Astrocyte (in vitro differentiated cells and primary cell): ENCODE measurements at regions not wholly inside any gene's neighbourhood (a gene's known extent, or its start where the extent isn't known, plus 50 kb on each side); places are given as distances from the start of the nearest gene placed in this dataset.

Experiments
- DNase-seq: peaks from one replicate; pipeline ENCODE4 v3.0.0-alpha.2; 2010; ENCODE audit warnings: low read depth
- FAIRE-seq: peaks from 2 replicates; lab custom pipeline; 2011; peaks lifted over from hg19 to GRCh38; lab: Jason Lieb, UNC
- H2AFZ ChIP-seq: 2 replicates; pipeline ENCODE4 v1.6.0; 2012; ENCODE audit warnings: low read depth, low read length, inconsistent platforms
- H3K27ac ChIP-seq: 2 replicates; pipeline ENCODE4 v1.5.1; 2011; ENCODE audit warnings: low read depth, low read length, inconsistent platforms
- H3K27me3 ChIP-seq: 2 replicates; pipeline ENCODE4 v1.6.0; 2011; ENCODE audit warnings: low read length, inconsistent platforms; ENCODE audit not compliant: insufficient read depth
- H3K36me3 ChIP-seq: 2 replicates; pipeline ENCODE4 v1.5.1; 2011; ENCODE audit warnings: low read length, inconsistent platforms; ENCODE audit not compliant: insufficient read depth
- H3K4me1 ChIP-seq: 2 replicates; pipeline ENCODE4 v1.5.1; 2011; ENCODE audit warnings: low read length, inconsistent platforms; ENCODE audit not compliant: insufficient read depth
- H3K4me2 ChIP-seq: 2 replicates; pipeline ENCODE4 v1.6.0; 2012; ENCODE audit warnings: low read length, inconsistent platforms
- H3K4me3 ChIP-seq: 2 replicates; pipeline ENCODE4 v1.5.1; 2011; ENCODE audit warnings: low read depth, mild to moderate bottlenecking, low read length, inconsistent platforms; ENCODE audit not compliant: insufficient read depth
- H3K79me2 ChIP-seq: 2 replicates; pipeline ENCODE4 v1.6.0; 2012; ENCODE audit warnings: mild to moderate bottlenecking, low read length, inconsistent platforms; ENCODE audit not compliant: insufficient read depth
- H3K9ac ChIP-seq: 2 replicates; pipeline ENCODE4 v1.6.0; 2012; ENCODE audit warnings: mild to moderate bottlenecking, low read length, inconsistent platforms
- H3K9me3 ChIP-seq: 2 replicates; pipeline ENCODE4 v1.5.1; 2012; ENCODE audit warnings: low read depth, mild to moderate bottlenecking, low read length, inconsistent platforms; ENCODE audit not compliant: insufficient read depth
- H4K20me1 ChIP-seq: 2 replicates; pipeline ENCODE4 v1.6.0; 2012; ENCODE audit warnings: low read length, inconsistent platforms; ENCODE audit not compliant: insufficient read depth
- H3K27ac Mint-ChIP-seq: one replicate; pipeline ENCODE4 v1.8.0; 2021; ENCODE audit warnings: mild to moderate bottlenecking, mixed read lengths; ENCODE audit not compliant: unreplicated experiment
- H3K27me3 Mint-ChIP-seq: one replicate; pipeline ENCODE4 v1.8.0; 2021; ENCODE audit warnings: low read depth, mixed read lengths; ENCODE audit not compliant: unreplicated experiment
- H3K36me3 Mint-ChIP-seq: one replicate; pipeline ENCODE4 v1.8.0; 2021; ENCODE audit warnings: low read depth, mixed read lengths; ENCODE audit not compliant: unreplicated experiment
- H3K4me1 Mint-ChIP-seq: one replicate; pipeline ENCODE4 v1.8.0; 2021; ENCODE audit warnings: low read depth, mixed read lengths; ENCODE audit not compliant: unreplicated experiment
- H3K4me3 Mint-ChIP-seq: one replicate; pipeline ENCODE4 v1.8.0; 2021; ENCODE audit warnings: mild to moderate bottlenecking, moderate library complexity, mixed read lengths; ENCODE audit not compliant: unreplicated experiment
- H3K9me3 Mint-ChIP-seq: one replicate; pipeline ENCODE4 v1.8.0; 2021; ENCODE audit warnings: mild to moderate bottlenecking, mixed read lengths; ENCODE audit not compliant: unreplicated experiment
- EZH2 ChIP-seq: IDR thresholded peaks from 2 replicates; pipeline ENCODE4 v1.6.1; 2012; ENCODE audit warnings: mild to moderate bottlenecking, low read length, inconsistent platforms; ENCODE audit not compliant: insufficient read depth
- TF ChIP-seq, protein P1 (sequence below): IDR thresholded peaks from 2 replicates; pipeline ENCODE4 v1.5.1; 2011; ENCODE audit warnings: low read depth, mild to moderate bottlenecking, inconsistent platforms, low read length, moderate library complexity; ENCODE audit not compliant: insufficient read depth

DNA sequence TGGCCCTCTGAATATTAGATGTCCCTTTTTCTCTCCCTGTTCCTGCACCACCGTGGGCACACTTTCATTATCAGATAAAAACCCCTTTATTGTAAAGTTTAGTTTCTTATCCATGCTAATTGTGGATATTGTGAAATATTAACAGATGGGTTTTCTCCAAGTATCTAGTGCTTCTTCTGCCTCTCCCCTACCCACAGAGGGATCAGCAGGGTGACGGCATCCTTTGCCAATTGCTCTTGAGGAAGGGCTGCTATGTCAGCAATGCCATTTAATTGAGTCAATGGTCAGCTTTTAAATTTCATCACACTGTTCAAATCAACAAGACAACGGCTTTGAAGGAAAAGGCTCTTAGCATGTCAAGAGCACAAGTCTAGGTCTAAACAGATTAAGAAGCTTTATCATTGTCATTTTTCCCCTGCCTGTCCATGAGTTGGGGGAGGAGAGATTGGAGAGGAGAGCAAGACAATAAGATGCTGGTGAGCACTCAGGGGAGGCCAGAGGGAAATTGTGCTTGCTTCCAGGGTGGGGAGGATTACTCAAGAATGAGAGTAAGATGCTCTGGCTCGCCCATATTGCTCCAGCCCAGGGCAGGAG lies 443.0 kb upstream of the CCL2 start:
- Mint-ChIP-seq H3K4me3 (no peak overlapping the region), H3K27me3 (peaks cover 35% of the 10 kb centered on the region), H3K27ac (no peak overlapping the region), H3K4me1 (peaks cover 2% of the 10 kb centered on the region), H3K36me3 (no peaks in the 10 kb centered on the region), H3K9me3 (no peaks in the 10 kb centered on the region)
- no peak for DNase-seq
- Histone ChIP-seq H3K9me3 (no peaks in the 10 kb centered on the region), H3K79me2 (no peaks in the 10 kb centered on the region), H2AFZ (no peak overlapping the region), H3K4me2 (no peak overlapping the region), H3K9ac (no peak overlapping the region), H3K27me3 (no peaks in the 10 kb centered on the region), H3K4me1 (no peaks in the 10 kb centered on the region), H3K27ac (no peak overlapping the region), H4K20me1 (no peaks in the 10 kb centered on the region), H3K4me3 (no peak overlapping the region), H3K36me3 (no peaks in the 10 kb centered on the region)
- no peak for FAIRE-seq
- TF ChIP-seq, protein P1, sequence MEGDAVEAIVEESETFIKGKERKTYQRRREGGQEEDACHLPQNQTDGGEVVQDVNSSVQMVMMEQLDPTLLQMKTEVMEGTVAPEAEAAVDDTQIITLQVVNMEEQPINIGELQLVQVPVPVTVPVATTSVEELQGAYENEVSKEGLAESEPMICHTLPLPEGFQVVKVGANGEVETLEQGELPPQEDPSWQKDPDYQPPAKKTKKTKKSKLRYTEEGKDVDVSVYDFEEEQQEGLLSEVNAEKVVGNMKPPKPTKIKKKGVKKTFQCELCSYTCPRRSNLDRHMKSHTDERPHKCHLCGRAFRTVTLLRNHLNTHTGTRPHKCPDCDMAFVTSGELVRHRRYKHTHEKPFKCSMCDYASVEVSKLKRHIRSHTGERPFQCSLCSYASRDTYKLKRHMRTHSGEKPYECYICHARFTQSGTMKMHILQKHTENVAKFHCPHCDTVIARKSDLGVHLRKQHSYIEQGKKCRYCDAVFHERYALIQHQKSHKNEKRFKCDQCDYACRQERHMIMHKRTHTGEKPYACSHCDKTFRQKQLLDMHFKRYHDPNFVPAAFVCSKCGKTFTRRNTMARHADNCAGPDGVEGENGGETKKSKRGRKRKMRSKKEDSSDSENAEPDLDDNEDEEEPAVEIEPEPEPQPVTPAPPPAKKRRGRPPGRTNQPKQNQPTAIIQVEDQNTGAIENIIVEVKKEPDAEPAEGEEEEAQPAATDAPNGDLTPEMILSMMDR = no peak
- TF ChIP-seq EZH2 = no peak

DNA sequence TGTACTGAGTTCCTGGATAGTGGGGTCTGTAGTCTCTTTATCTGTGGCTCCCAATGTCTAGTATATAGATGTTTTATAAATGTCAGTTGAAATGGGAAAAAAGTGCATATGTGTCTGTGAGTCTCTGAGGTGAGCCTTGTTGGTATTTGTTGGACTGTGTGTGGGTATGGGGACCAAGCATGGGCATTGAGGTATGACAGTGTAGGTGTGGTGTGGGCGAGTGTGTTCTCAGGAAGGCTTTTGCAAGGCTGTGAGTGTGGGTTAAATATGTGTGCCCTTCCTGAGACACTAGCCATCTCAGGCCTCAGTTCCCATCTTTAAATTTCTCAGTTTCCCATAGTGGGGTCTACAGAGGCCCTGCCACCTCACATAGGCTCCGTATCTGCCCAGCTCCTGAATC lies 440.2 kb upstream of the CCL2 start:
- no peak for DNase-seq
- Histone ChIP-seq H3K27me3 (no peaks in the 10 kb centered on the region), H3K4me2 (no peak overlapping the region), H3K27ac (no peak overlapping the region), H3K4me1 (no peaks in the 10 kb centered on the region), H3K4me3 (no peak overlapping the region), H3K9ac (no peak overlapping the region), H3K79me2 (no peaks in the 10 kb centered on the region), H3K36me3 (no peaks in the 10 kb centered on the region), H3K9me3 (no peaks in the 10 kb centered on the region), H2AFZ (no peak overlapping the region), H4K20me1 (no peaks in the 10 kb centered on the region)
- peaks cover 2% of the 10 kb centered on the region for H3K9me3 Mint-ChIP-seq
- peaks cover 47% of the 10 kb centered on the region for H3K27me3 Mint-ChIP-seq
- H3K36me3 Mint-ChIP-seq = no peaks in the 10 kb centered on the region
- FAIRE-seq = no peak
- TF ChIP-seq, protein P1 = no peak
- no peak for TF ChIP-seq EZH2
- peaks cover 2% of the 10 kb centered on the region for H3K4me1 Mint-ChIP-seq
- H3K4me3 Mint-ChIP-seq = no peak overlapping the region
- H3K27ac Mint-ChIP-seq = no peak overlapping the region

DNA sequence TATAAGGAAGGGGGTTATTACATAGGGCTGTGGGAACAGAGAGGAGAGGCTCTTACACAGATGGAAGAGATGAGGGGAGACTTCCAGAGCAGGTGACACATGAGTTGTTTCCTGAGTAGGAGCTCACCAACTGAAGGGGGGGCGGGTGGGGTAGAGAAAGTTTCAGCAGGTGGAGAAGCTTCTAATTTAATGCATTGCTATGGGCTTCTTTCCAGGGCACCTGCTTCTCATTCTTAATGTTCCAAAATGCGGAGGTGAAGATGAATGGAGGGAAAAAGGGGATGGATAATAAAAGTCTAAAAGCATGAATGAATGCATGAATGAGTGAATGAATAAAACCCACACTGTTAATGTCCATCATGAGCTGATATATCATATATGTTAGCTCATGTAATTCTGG lies 439.0 kb upstream of the CCL2 start:
- TF ChIP-seq EZH2 = no peak
- TF ChIP-seq, protein P1 = no peak
- Histone ChIP-seq H3K9me3 (no peaks in the 10 kb centered on the region), H4K20me1 (no peaks in the 10 kb centered on the region), H3K36me3 (no peaks in the 10 kb centered on the region), H3K79me2 (no peaks in the 10 kb centered on the region), H3K4me3 (no peak overlapping the region), H3K9ac (no peak overlapping the region), H3K27ac (no peak overlapping the region), H3K4me2 (no peak overlapping the region), H2AFZ (no peak overlapping the region), H3K4me1 (no peaks in the 10 kb centered on the region), H3K27me3 (no peaks in the 10 kb centered on the region)
- Mint-ChIP-seq H3K9me3 (peaks cover 2% of the 10 kb centered on the region), H3K4me1 (peaks cover 2% of the 10 kb centered on the region), H3K27me3 (peaks cover 43% of the 10 kb centered on the region), H3K4me3 (no peak overlapping the region), H3K27ac (no peak overlapping the region), H3K36me3 (no peaks in the 10 kb centered on the region)
- no peak for FAIRE-seq
- DNase-seq = no peak
